A673 (cell line): ENCODE measurements at regions not wholly inside any gene's neighbourhood (a gene's known extent, or its start where the extent isn't known, plus 50 kb on each side); places are given as distances from the start of the nearest gene placed in this dataset.

ENCODE experiments used
- CTCF ChIP-seq: fragments of 300-800, 200-600 bp; sonication (generic); conservative IDR thresholded peaks from 2 replicates; pipeline ENCODE4 v1.5.1; 2017; ENCODE audit warnings: low read depth, mild to moderate bottlenecking, antibody characterized with exemption, low read length, moderate library complexity, mixed read lengths
- EZH2 ChIP-seq: fragments of 200-600 bp; sonication (generic); IDR thresholded peaks from 2 replicates; pipeline ENCODE4 v1.6.1; 2017; ENCODE audit warnings: borderline replicate concordance, low read depth, mild to moderate bottlenecking, mixed read lengths, antibody characterized with exemption, low read length; ENCODE audit not compliant: poor library complexity, severe bottlenecking

GRCh38 chr6:25174678-25175077 lies 104.5 kb upstream of the CARMIL1 start:
- TF ChIP-seq CTCF (no peak), EZH2 (no peak)
